ENCODE measurements at regions not wholly inside any gene's neighbourhood (a gene's known extent, or its start where the extent isn't known, plus 50 kb on each side); places are given as distances from the start of the nearest gene placed in this dataset.

DNA sequence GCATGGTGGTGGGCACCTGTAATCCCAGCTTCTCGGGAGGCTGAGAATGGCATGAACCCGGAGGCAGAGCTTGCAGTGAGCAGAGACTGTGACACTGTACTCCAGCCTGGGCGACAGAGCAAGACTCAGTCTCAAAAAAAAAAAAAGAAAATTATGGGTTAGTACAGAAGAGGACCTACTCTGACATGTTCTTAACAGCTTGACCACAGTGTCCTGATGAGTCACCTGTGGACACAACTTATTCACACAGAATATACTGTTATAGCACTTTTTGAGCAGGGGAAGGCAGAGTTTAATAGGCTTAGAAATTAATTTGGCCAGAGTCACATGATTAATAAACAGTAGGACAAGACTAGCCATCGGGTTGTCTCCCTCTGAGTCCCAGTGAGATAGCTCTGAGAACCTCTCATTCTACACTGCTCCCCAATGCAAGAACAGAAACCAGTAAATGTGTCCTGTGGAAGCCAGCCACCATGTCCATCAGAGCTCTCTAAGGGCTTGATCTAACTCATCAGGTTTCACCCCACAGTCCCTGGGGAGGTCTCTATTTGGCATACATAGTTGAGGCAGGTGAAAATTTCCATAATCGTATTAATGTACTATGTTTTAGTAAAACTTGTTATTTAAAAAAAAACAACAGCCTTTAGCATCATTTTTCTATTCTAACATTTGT, 1077.9 kb upstream of the C9orf72 start (continued):
- TF ChIP-seq EGR1 (IDR thresholded peaks at IDR 0.05; ENCODE audit: borderline replicate concordance, low read depth, low read length) (no peak), GABPA (IDR thresholded peaks at IDR 0.05; ENCODE audit: borderline replicate concordance, insufficient read depth, low read length) (no peak), CTBP2 (IDR thresholded peaks at IDR 0.05; ENCODE audit: borderline replicate concordance, insufficient read depth, insufficient read length, low read length) (no peak), KDM4A (IDR thresholded peaks at IDR 0.05; ENCODE audit: low read depth, low read length, severe bottlenecking) (no peak), POU5F1 (IDR thresholded peaks at IDR 0.05; ENCODE audit: low read depth, low read length) (no peak), BRCA1 (IDR thresholded peaks at IDR 0.05; ENCODE audit: low read depth, low read length) (no peak), JUN (IDR thresholded peaks at IDR 0.05; ENCODE audit: low read depth, low read length) (no peak), CREB1 (IDR thresholded peaks at IDR 0.05) (no peak)
- TF ChIP-seq, protein P1, sequence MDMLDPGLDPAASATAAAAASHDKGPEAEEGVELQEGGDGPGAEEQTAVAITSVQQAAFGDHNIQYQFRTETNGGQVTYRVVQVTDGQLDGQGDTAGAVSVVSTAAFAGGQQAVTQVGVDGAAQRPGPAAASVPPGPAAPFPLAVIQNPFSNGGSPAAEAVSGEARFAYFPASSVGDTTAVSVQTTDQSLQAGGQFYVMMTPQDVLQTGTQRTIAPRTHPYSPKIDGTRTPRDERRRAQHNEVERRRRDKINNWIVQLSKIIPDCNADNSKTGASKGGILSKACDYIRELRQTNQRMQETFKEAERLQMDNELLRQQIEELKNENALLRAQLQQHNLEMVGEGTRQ (IDR thresholded peaks at IDR 0.05; ENCODE audit: low read length) = no peak
